T-cell (primary cell): ENCODE measurements at regions not wholly inside any gene's neighbourhood (a gene's known extent, or its start where the extent isn't known, plus 50 kb on each side); places are given as distances from the start of the nearest gene placed in this dataset.

ENCODE experiments used
- ATAC-seq, 4 experiments: fragments of 200-7000 bp in 3 of 4; fragments of 150-1000 bp in 1 of 4; cut with Tn5 transposase; replicated peaks in 1 of 4; 1 replicate in 3 of 4; 2 replicates in 1 of 4; pipeline ENCODE4 v1.10.0; 2021; ENCODE audit warnings: moderate library complexity in 3 of 4, mild to moderate bottlenecking in 2 of 4, moderate number of reproducible peaks in 1 of 4
- CTCF ChIA-PET, 2 donors: fragments of 300-600 bp; sonication (Branson Sonifier 250); formaldehyde crosslinking; loops; one replicate each; lab custom pipeline; 2022; ENCODE audit warnings: antibody characterized with exemption in 2 of 2; lab: Charles Lee
- POLR2A ChIA-PET, 2 donors: fragments of 300-600 bp; sonication (Branson Sonifier 250); formaldehyde crosslinking; loops; one replicate each; lab custom pipeline; 2022; ENCODE audit warnings: antibody characterized with exemption in 2 of 2; lab: Charles Lee
- DNase-seq, 35 experiments: peaks; one replicate each; pipeline versions ENCODE4 v3.0.0 to v3.0.0-alpha.2; 2013 to 2023
- H3K27ac ChIP-seq: one replicate; pipeline ENCODE4 v1.5.1; 2013; ENCODE audit warnings: low read length
- H3K27me3 ChIP-seq, 2 experiments: replicated peaks in 1 of 2; 1 replicate in 1 of 2; 2 replicates in 1 of 2; pipeline versions ENCODE4 v1.6.1 to v1.7.0; 2013; ENCODE audit warnings: low read length in 1 of 2, mixed read lengths in 1 of 2; ENCODE audit not compliant: control insufficient read depth in 2 of 2, insufficient read depth in 2 of 2; ENCODE audit errors: extremely low read depth in 1 of 2
- H3K36me3 ChIP-seq, 2 donors: 1 replicate in 1 of 2; 2 replicates in 1 of 2; pipeline versions ENCODE4 v1.6.1 to v1.7.0; 2013; ENCODE audit warnings: low read length in 1 of 2; ENCODE audit not compliant: control insufficient read depth in 2 of 2, insufficient read depth in 1 of 2; ENCODE audit errors: extremely low read depth in 1 of 2
- H3K4me1 ChIP-seq, 2 experiments: 1 replicate in 1 of 2; 2 replicates in 1 of 2; pipeline versions ENCODE4 v1.6.1 to v1.7.0; 2013; ENCODE audit warnings: low read length in 2 of 2, mixed read lengths in 1 of 2; ENCODE audit not compliant: insufficient read depth in 2 of 2, control insufficient read depth in 1 of 2; ENCODE audit errors: extremely low read depth in 1 of 2
- H3K4me3 ChIP-seq, 2 donors: 1 replicate in 1 of 2; 2 replicates in 1 of 2; pipeline versions ENCODE4 v1.5.1 to v1.7.0; 2013; ENCODE audit warnings: mild to moderate bottlenecking in 2 of 2, low read length in 1 of 2, moderate library complexity in 1 of 2; ENCODE audit not compliant: control insufficient read depth in 1 of 2; ENCODE audit errors: extremely low read depth in 1 of 2
- H3K9me3 ChIP-seq: 2 replicates; pipeline ENCODE4 v1.7.0; 2013
- H3K27ac Mint-ChIP-seq, 2 donors: one replicate each; pipeline ENCODE4 v1.8.0; 2020 to 2021; ENCODE audit warnings: mild to moderate bottlenecking in 2 of 2, mixed read lengths in 2 of 2
- H3K27me3 Mint-ChIP-seq, 2 donors: one replicate each; pipeline ENCODE4 v1.8.0; 2021 to 2022; ENCODE audit warnings: mixed read lengths in 2 of 2
- H3K36me3 Mint-ChIP-seq: one replicate; pipeline ENCODE4 v1.8.0; 2021; ENCODE audit warnings: mixed read lengths
- H3K4me1 Mint-ChIP-seq, 3 donors: one replicate each; pipeline ENCODE4 v1.8.0; 2020 to 2022; ENCODE audit warnings: mixed read lengths in 3 of 3, mild to moderate bottlenecking in 1 of 3
- H3K4me3 Mint-ChIP-seq, 3 donors: one replicate each; pipeline ENCODE4 v1.8.0; 2020 to 2022; ENCODE audit warnings: mild to moderate bottlenecking in 3 of 3, mixed read lengths in 3 of 3, moderate library complexity in 3 of 3
- H3K9me3 Mint-ChIP-seq, 3 donors: one replicate each; pipeline ENCODE4 v1.8.0; 2020 to 2022; ENCODE audit warnings: mixed read lengths in 3 of 3
- WGBS: methylation state at CpG from one replicate; pipeline ENCODE4 v1.1.5; 2013; ENCODE audit warnings: missing lambda C conversion rate; ENCODE audit not compliant: insufficient coverage; 5-methylcytosine and 5-hydroxymethylcytosine counted together

DNA sequence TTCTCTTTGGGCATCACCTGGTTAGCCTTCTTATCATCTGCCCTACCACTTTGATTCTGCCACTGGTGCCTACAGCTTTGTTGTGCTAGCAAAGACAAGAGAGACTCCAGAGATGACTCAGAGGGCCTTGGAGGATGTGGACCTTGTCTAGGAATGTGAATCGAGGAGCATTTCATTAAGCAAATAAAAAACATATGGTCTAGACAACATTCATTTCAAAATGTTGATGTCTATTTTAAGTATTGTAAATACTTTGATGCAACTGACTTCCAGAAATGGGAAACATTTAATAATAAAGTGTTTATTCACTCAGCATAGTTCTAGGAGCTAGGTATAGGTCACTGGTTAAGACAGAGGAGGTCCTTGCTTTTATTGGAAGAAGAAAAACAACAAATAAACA is 195.5 kb downstream of the CDCA7 start:
- no peaks in the 10 kb centered on the region for H3K4me1 Mint-ChIP-seq
- ATAC-seq (no peak), DNase-seq (no peak)
- no peak overlapping the region for H3K4me3 Mint-ChIP-seq
- peaks cover 0 to 11% (median 0%) of the 10 kb centered on the region in 3 donors for H3K9me3 Mint-ChIP-seq
- Histone ChIP-seq H3K4me3 (no peak overlapping the region), H3K36me3 (no peaks in the 10 kb centered on the region), H3K27ac (no peak overlapping the region), H3K4me1 (no peaks in the 10 kb centered on the region), H3K27me3 (peaks cover 0 to 3% of the 10 kb centered on the region in 2 experiments), H3K9me3 (no peaks in the 10 kb centered on the region)
- no peaks in the 10 kb centered on the region for H3K36me3 Mint-ChIP-seq
- H3K27ac Mint-ChIP-seq = no peak overlapping the region
- ChIA-PET CTCF (interaction anchor here in 1 of 2 donors (0.7 kb wide), 1 partner anchor 20 kb away, joined by 8 read pairs; no protein-coding TSS in a partner anchor), POLR2A (interaction anchor here in 1 of 2 donors (0.6 kb wide), 1 partner anchor 298 kb away, joined by 5 read pairs; no protein-coding TSS in a partner anchor)
- WGBS = no CpG with 5 or more reads among the region's 1 CpG
- H3K27me3 Mint-ChIP-seq = peaks cover 19 to 31% of the 10 kb centered on the region in 2 donors

DNA sequence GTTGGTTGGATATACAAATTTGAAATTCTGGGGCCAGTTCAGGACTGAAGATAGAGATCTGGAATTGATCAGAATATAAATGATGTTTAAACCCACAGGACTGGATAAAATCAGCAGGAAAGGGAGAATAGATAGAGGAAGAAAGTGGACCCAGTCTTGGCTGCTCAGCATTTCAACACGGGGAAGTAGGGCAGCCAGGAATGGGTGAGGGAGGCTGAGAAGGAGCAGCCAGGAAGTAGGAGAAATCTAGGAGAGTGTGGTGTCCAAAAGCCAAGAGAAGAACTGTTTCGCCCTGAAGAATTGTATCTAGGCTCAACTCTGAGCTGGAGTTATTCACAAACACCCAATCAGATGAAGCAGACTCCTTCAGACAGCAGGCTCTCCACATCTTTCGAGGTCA is 197.9 kb downstream of the CDCA7 start:
- Mint-ChIP-seq H3K27me3 (peaks cover 15 to 34% of the 10 kb centered on the region in 2 donors), H3K36me3 (no peaks in the 10 kb centered on the region), H3K4me3 (no peak overlapping the region), H3K9me3 (peaks cover 0 to 11% (median 0%) of the 10 kb centered on the region in 3 donors), H3K4me1 (no peaks in the 10 kb centered on the region), H3K27ac (no peak overlapping the region)
- Histone ChIP-seq H3K4me1 (no peaks in the 10 kb centered on the region), H3K27ac (no peak overlapping the region), H3K36me3 (no peaks in the 10 kb centered on the region), H3K9me3 (no peaks in the 10 kb centered on the region), H3K27me3 (no peaks in the 10 kb centered on the region), H3K4me3 (no peak overlapping the region)
- WGBS = 90% methylated on average over 3 of the region's 3 CpGs
- DNase-seq = no peak
- POLR2A ChIA-PET = no interaction called here
- CTCF ChIA-PET = no interaction called here
- ATAC-seq = no peak

DNA sequence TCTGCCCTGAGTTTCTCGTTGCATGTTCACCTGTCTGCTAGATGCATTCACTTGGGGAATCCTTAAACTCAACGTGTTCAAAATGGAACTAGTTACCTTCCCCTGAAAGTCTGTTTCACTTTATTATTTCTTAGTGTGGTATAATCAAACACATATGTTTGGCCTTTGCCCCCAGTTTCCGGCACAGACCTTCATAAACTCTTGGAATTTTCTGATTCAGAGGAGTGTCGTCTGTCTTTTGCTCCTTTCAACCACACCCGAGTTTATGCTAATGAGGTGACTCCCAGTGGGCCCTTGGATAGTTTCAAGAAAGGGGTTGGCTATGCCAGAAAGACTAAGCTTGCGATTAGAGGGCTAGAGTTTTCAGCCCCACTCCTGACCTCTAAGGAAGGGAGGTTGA is 198.9 kb downstream of the CDCA7 start:
- H3K9me3 Mint-ChIP-seq = peaks cover 0 to 11% (median 0%) of the 10 kb centered on the region in 3 donors
- no peak overlapping the region for H3K4me3 Mint-ChIP-seq
- H3K9me3 ChIP-seq = no peaks in the 10 kb centered on the region
- no peaks in the 10 kb centered on the region for H3K4me1 Mint-ChIP-seq
- no peak overlapping the region for H3K27ac Mint-ChIP-seq
- no peak overlapping the region for H3K27ac ChIP-seq
- 50% methylated on average over 1 of the region's 6 CpGs for WGBS
- no peaks in the 10 kb centered on the region for H3K27me3 ChIP-seq
- no peaks in the 10 kb centered on the region for H3K36me3 Mint-ChIP-seq
- ChIA-PET CTCF (no interaction called here), POLR2A (no interaction called here)
- no peaks in the 10 kb centered on the region for H3K36me3 ChIP-seq
- no peaks in the 10 kb centered on the region for H3K4me1 ChIP-seq
- no peak for DNase-seq
- H3K27me3 Mint-ChIP-seq = peaks cover 17 to 36% of the 10 kb centered on the region in 2 donors
- ATAC-seq = no peak
- no peak overlapping the region for H3K4me3 ChIP-seq

- Histone ChIP-seq H3K4me1 (peaks cover 0 to 11% of the 10 kb centered on the region in 2 experiments), H3K27me3 (peaks cover 0 to 5% of the 10 kb centered on the region in 2 experiments), H3K36me3 (no peaks in the 10 kb centered on the region), H3K27ac (no peak overlapping the region), H3K4me3 (no peak overlapping the region), H3K9me3 (no peaks in the 10 kb centered on the region)
- POLR2A ChIA-PET = no interaction called here
- peaks cover 0 to 5% (median 0%) of the 10 kb centered on the region in 3 donors for H3K9me3 Mint-ChIP-seq
- WGBS = no CpG with 5 or more reads among the region's 1 CpG
- no peak overlapping the region for H3K4me3 Mint-ChIP-seq
- H3K4me1 Mint-ChIP-seq = peaks cover 0 to 6% (median 5%) of the 10 kb centered on the region in 3 donors
- H3K27ac Mint-ChIP-seq = no peak overlapping the region
- peaks cover 19 to 31% of the 10 kb centered on the region in 2 donors for H3K27me3 Mint-ChIP-seq
- CTCF ChIA-PET = interaction anchor here in 1 of 2 donors (0.6 kb wide), 1 partner anchor 1802 kb away, joined by 3 read pairs; no protein-coding TSS in a partner anchor
- no peaks in the 10 kb centered on the region for H3K36me3 Mint-ChIP-seq
- DNase-seq = no peak
- ATAC-seq = no peak
Measured at GRCh38 chr2:173555833-173556232, 201.2 kb downstream of the CDCA7 start.

DNA sequence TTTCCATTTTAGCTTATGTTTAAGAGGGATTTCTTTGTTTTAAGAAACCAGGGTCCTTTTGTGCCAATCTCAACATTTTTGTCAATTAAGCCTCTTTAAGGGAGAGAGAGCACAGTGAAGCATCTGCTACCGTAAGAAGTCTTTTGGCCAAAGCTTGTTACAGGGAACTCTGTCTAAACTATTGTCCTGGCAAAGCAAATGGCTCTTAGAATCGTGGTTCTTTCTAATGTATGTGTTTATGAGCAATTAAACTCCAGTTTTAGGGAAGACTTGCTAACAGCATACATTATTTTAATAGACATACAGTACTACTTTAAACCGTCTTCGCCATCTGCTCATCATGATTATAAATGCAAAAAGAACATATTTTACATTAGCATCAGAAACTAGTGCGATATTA is 202.1 kb downstream of the CDCA7 start:
- H3K4me1 Mint-ChIP-seq = peaks cover 0 to 6% (median 5%) of the 10 kb centered on the region in 3 donors
- no peaks in the 10 kb centered on the region for H3K9me3 ChIP-seq
- no peak for DNase-seq
- H3K27ac Mint-ChIP-seq = no peak overlapping the region
- ChIA-PET POLR2A (no interaction called here), CTCF (no interaction called here)
- H3K9me3 Mint-ChIP-seq = peaks cover 0 to under 1% (median 0%) of the 10 kb centered on the region in 3 donors
- peaks cover 24 to 25% of the 10 kb centered on the region in 2 donors for H3K27me3 Mint-ChIP-seq
- peaks cover 0 to 11% of the 10 kb centered on the region in 2 experiments for H3K4me1 ChIP-seq
- H3K36me3 Mint-ChIP-seq = no peaks in the 10 kb centered on the region
- H3K27me3 ChIP-seq = peaks cover 0 to 5% of the 10 kb centered on the region in 2 experiments
- H3K4me3 ChIP-seq = no peak overlapping the region
- no peak overlapping the region for H3K27ac ChIP-seq
- WGBS = 60% methylated on average over 1 of the region's 5 CpGs
- H3K4me3 Mint-ChIP-seq = no peak overlapping the region
- no peak for ATAC-seq
- no peaks in the 10 kb centered on the region for H3K36me3 ChIP-seq

GRCh38 chr2:173557497-173557896 is 202.8 kb downstream of the CDCA7 start:
- peaks cover 0 to 5% of the 10 kb centered on the region in 2 experiments for H3K27me3 ChIP-seq
- H3K9me3 ChIP-seq = no peaks in the 10 kb centered on the region
- Mint-ChIP-seq H3K27ac (no peak overlapping the region), H3K4me1 (peaks cover 0 to 6% (median 5%) of the 10 kb centered on the region in 3 donors), H3K27me3 (peaks cover 20 to 22% of the 10 kb centered on the region in 2 donors), H3K9me3 (peaks cover 0 to 5% (median 0%) of the 10 kb centered on the region in 3 donors), H3K4me3 (no peak overlapping the region), H3K36me3 (no peaks in the 10 kb centered on the region)
- no CpG with 5 or more reads among the region's 2 CpGs for WGBS
- DNase-seq = no peak
- ChIA-PET POLR2A (no interaction called here), CTCF (no interaction called here)
- no peak overlapping the region for H3K27ac ChIP-seq
- peaks cover 0 to 11% of the 10 kb centered on the region in 2 experiments for H3K4me1 ChIP-seq
- no peak overlapping the region for H3K4me3 ChIP-seq
- ATAC-seq = no peak
- H3K36me3 ChIP-seq = no peaks in the 10 kb centered on the region
